Posterior vena cava (tissue), 2 donors: ENCODE measurements at regions not wholly inside any gene's neighbourhood (a gene's known extent, or its start where the extent isn't known, plus 50 kb on each side); places are given as distances from the start of the nearest gene placed in this dataset.

Source experiments
- DNase-seq: peaks from one replicate; pipeline ENCODE4 v3.0.0-alpha.2; 2020; ENCODE audit warnings: low spot score
- intact Hi-C, 2 donors: fragments of 100-400 bp; cut with DNase I; formaldehyde crosslinking; loops; one replicate each; pipeline versions ENCODE4 v1.14.1 to v1.14.2; 2022 to 2023
- donor health status: DM: yes; HTN: yes; CAD: no.
- donor health status: DM: yes; HTN: yes; CAD: no.

GRCh38 chr1:233435622-233436021, 108.1 kb downstream of the MAP3K21 start:
- DNase-seq, result no peak
- intact Hi-C loops, result loop anchor here in 1 of 2 donors (5.0 kb wide), 1 partner anchor 362 kb away; no protein-coding TSS in a partner anchor

- DNase-seq, result no peak
- intact Hi-C loops, result loop anchor here in 1 of 2 donors (5.0 kb wide), 1 partner anchor 358 kb away; no protein-coding TSS in a partner anchor
Measured at GRCh38 chr1:233439721-233440120, 112.2 kb downstream of the MAP3K21 start.

- intact Hi-C loops, result no loop called here
Measured at GRCh38 chr1:233440951-233441401, 113.5 kb downstream of the MAP3K21 start.

GRCh38 chr1:233442026-233442780, 114.7 kb downstream of the MAP3K21 start:
- intact Hi-C loops, result no loop called here
- DNase-seq, result no peak

More at GRCh38 chr1:233440951-233441401, 113.5 kb downstream of the MAP3K21 start:
- no peak for DNase-seq

GRCh38 chr1:233443040-233443760, 115.7 kb downstream of the MAP3K21 start:
- DNase-seq, result no peak
- intact Hi-C loops, result no loop called here

GRCh38 chr1:233444484-233444883, 117.0 kb downstream of the MAP3K21 start:
- intact Hi-C loops, result no loop called here
- DNase-seq, result no peak

GRCh38 chr1:233445737-233446136, 118.2 kb downstream of the MAP3K21 start:
- intact Hi-C loops, result no loop called here
- DNase-seq, result no peak

- intact Hi-C loops, result no loop called here
- no peak for DNase-seq
Measured at GRCh38 chr1:233446935-233447334, 119.4 kb downstream of the MAP3K21 start.

- intact Hi-C loops, result no loop called here
- DNase-seq, result no peak
Measured at GRCh38 chr1:233448109-233448689, 120.7 kb downstream of the MAP3K21 start.

- intact Hi-C loops, result no loop called here
- DNase-seq, result no peak
Measured at GRCh38 chr1:233452724-233453123, 125.2 kb downstream of the MAP3K21 start.

GRCh38 chr1:233453433-233454200, 126.1 kb downstream of the MAP3K21 start:
- DNase-seq, result no peak
- intact Hi-C loops, result no loop called here

- no peak for DNase-seq
- intact Hi-C loops, result no loop called here
Measured at GRCh38 chr1:233459470-233459945, 132.0 kb downstream of the MAP3K21 start.

GRCh38 chr1:233459968-233460367, 132.4 kb downstream of the MAP3K21 start:
- intact Hi-C loops, result no loop called here
- DNase-seq, result no peak

GRCh38 chr1:233460692-233461091, 133.2 kb downstream of the MAP3K21 start:
- DNase-seq, result no peak
- intact Hi-C loops, result no loop called here

GRCh38 chr1:233461847-233462246, 134.3 kb downstream of the MAP3K21 start:
- intact Hi-C loops, result no loop called here
- no peak for DNase-seq

GRCh38 chr1:233463333-233463732, 135.8 kb downstream of the MAP3K21 start:
- no peak for DNase-seq
- intact Hi-C loops, result no loop called here

- intact Hi-C loops, result no loop called here
- no peak for DNase-seq
Measured at GRCh38 chr1:233465745-233466343, 138.3 kb downstream of the MAP3K21 start.

GRCh38 chr1:233470741-233471499, 143.0 kb upstream of the KCNK1 start:
- intact Hi-C loops, result no loop called here
- DNase-seq, result no peak
